Renal cortex interstitium (tissue), 11 donors: ENCODE measurements at regions not wholly inside any gene's neighbourhood (a gene's known extent, or its start where the extent isn't known, plus 50 kb on each side); places are given as distances from the start of the nearest gene placed in this dataset.
A peak's percentile ranks its signal among the peaks of the same experiment; 100 is the strongest.
"Not testable (repeated sequence)": the region's sequence is repeated elsewhere in the genome, so short reads cannot be mapped to it uniquely, and the experiment has no call there.

Source experiments
- DNase-seq, 11 donors: peaks; one replicate each; pipeline ENCODE4 v3.0.0-alpha.2; 2013; ENCODE audit warnings: low read depth in 9 of 11, low spot score in 4 of 11; ENCODE audit errors: extremely low read depth in 1 of 11

DNA sequence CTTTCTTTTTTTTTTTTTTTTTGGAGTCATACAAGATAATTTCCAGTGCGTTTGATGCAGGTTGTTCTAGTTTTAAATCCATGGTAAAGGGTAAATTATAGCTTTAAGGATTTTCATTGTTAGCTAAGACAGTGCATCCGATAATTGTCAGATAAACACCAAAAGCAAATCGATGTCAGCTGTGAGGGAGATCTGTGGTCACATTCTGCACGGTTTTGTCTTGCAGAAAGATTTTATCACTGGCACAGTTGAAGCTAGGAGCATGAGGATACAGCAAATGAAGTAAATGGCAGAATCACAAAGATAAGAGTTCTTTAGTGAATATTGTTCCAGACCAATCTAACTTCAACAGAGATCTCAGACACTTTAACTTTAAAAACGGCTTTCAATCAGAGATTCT, 648.8 kb upstream of the COBL start:
- DNase-seq: no peak

DNA sequence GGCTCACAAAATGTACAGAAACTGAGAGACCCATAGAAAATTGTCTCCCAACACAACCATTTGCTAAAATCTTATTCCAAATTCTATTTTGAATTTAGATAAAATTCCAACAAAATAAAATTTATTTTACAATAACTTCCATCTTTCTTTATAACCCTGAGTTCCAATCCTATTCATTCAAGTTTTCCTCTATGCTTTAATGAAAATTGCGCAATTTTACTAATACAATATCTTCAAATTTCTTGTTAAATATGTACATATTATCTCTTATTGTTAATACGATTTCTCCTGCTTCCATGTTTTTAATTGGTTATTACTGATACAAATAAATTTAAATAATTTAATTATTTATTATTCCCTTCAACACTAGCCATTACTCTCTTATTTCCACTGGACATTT, 645.2 kb upstream of the COBL start:
- no peak for DNase-seq

DNA sequence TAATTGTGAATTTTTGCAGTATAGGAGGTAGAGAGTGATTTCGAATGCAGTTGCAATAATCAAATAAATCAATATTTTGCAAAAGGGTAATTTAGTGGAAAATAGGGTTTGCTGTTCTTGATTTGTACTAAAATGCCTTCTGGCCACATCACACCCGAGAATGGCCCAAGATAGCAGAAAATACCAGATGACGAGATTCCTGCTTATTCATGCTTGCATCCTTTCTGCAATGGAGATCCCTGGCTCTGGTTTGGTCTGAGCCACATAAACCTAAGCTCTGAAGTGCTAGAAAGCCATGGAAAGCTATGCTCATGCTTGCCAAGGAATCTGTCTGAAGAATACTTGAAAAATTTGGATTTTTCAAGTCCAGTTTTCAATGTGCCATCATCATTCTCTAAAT, 634.2 kb upstream of the COBL start:
- no peak for DNase-seq

DNA sequence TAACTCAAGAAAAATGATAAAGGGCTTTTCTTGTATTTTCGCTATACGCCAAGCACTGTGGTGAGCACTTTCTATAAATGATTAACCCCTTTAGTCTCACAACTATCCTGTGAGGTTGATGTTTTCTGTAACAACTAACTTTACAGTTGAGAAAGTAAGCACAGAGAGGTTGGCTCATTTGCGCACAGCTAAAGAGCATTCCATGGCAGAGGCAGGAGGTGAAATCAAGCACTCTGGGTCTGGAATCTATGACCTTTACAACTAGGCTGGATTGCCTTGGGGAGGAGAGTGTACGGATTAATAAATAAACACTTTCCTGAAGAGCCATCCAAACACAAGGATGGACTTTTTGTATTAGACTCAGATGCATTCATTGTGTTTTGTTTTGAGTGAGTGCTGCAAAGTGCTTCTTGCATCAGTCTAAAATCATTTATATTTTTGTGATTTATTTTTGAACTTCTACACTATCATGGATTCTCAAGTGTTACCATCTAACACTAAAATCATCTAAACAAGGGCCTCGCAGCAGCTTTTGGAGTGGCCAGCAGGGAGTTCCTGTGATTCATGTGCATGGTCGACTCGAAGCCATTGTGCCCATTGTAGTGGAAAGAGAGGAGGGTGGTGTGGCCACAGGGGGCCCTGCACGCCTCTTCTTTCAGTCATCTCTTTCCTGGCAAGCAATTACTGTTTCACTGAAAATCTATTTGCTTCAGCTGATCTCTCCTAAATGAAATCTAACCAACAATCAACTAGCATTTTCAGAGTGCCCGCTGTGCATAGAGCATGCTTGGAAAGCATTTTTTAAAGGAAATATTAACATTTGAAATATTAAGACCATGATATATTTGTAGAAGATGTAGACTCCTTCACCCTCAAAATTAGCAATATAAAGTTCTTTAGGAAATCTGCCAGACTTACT, 633.4 kb upstream of the COBL start:
- no peak for DNase-seq

DNA sequence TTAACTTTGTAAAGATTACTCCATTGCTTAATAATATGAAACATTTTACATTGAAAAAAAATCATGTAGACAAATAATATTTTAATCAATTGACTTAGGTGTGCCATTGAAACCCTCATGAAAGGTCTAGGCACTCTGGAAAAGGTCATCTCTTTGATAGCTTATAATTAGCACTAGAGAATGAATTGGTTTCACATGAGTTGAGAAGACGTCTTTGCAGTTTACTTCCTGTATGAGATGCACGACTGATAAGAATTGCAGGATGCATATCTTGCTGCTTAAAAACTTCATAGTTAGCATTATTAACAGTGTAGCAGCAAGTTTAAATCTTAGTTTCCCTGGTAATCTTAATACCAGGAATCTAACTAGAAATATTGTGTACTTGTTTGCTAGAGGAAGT, 614.2 kb upstream of the COBL start:
- DNase-seq: no peak

DNA sequence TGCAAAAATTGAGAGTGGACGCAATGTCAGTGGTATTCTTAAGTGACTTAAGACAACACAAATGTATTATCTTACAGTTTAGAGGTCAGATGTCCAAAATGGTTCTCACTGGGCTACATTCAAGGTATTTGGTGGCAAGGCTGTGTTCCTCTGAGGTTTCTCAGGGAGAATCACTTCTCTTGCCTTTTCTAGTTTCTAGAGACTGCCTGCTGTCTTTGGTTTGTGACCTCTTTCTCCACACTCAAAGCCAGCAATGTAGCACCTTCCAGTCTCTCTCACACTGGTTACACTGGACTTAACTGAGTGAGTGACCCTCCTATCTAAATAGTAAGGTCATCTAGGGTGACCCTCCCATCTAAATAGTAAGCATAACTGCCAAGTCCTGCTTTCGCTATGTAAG, 613.2 kb upstream of the COBL start:
- DNase-seq: no peak

DNA sequence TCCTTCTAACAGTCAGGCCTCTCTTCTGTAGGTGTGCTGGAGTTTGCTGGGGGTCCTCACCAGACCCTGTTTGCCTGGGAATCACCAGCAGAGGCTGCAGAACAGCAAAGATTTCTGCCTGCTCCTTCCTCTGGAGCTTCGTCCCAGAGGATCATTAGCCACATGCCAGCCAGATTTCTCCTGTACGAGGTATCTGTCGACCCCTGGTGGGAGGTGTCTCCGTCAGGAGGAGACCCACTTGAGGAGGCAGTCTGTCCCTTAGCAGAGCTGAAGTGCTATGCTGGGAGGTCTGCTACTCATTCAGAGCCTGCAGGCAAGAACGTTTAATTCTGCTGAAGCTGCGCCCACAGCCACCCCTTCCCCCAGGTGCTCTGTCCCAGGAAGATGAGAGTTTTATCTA, 611.1 kb upstream of the COBL start:
- DNase-seq: no peak

DNA sequence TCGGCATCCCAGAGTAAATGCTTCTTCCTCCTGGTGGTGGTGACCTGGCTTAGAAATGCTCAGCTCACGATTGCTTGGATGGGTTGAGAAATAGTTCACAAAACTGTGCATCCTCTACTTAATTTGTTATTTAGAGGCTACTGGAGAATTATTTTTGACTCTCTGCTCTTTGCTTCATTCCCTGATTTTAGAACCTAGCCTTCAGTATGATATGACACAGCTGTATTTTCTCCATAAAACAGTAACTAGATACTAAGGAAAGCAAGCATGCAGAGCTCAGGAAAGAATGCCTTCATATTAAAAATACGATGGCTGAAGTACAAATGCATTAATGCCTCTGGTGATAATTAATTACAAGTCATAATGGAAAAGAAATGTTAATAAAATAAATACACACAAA, 602.0 kb upstream of the COBL start:
- DNase-seq: peak; percentile 7 to 56 (median 21)

DNA sequence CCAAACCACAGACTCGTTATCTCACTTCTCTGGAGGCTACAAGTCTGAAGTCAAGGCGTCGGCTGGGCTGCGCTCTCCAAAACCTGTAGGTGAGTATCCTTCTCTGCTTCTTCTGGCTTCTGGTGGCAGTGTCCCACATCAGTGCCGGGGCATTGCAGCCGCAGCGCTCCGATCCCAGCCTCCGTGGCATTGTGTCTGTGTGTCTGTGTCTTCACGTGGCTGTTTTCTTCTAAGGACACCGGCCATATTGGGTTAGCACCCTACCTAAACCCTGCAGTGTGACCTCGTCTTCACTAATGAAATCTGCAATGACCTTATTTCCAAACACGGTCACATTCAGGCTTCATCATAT, 584.9 kb upstream of the COBL start:
- no peak for DNase-seq

DNA sequence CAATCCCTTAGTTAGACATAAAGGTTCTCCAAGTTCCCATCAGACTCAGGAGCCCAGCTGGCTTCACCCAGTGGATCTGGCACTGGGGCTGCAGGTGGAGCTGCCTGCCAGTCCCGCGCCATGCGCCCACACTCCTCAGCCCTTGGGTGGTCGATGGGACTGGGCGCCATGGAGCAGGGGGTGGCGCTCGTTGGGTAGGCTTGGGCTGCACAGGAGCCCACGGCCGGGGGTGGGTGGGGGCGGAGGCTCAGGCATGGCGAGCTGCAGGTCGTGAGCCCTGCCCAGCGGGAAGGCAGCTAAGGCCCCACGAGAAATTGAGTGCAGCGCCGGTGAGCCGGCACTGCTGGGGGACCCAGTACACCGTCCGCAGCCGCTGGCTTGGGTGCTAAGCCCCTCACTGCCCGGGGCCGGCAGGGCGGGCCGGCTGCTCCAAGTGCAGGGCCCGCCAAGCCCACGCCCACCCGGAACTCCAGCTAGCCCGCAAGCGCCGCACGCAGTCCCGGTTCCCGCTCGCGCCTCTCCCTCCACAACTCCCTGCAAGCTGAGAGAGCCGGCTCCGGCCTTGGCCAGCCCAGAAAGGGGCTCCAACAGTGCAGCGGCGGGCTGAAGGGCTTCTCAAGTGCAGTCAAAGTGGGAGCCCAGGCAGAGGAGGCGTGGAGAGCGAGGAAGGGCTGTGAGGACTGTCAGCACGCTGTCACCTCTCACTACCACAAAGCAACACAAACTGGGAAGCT, 584.3 kb upstream of the COBL start:
- DNase-seq: not testable (repeated sequence)

DNA sequence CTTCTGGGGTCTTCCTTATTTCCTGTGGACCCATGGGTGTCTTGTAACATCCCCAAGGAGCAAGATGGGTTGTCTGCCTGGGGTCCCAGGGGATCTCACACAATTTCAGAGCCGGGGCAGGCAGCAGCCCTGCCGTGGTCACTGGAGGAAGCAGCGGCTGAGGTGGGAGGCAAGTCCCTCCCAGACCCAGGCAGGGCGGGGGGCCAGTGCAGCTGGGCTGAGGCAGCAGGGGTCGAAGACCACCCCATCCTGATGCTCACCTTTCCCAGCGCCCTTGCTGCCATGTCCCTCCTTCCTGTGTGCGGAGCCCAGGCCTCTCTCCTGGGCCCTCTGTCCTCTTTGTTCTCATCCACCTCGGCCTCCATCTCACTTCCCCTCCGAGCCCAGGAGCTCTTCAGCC, 583.0 kb upstream of the COBL start:
- DNase-seq: no peak

DNA sequence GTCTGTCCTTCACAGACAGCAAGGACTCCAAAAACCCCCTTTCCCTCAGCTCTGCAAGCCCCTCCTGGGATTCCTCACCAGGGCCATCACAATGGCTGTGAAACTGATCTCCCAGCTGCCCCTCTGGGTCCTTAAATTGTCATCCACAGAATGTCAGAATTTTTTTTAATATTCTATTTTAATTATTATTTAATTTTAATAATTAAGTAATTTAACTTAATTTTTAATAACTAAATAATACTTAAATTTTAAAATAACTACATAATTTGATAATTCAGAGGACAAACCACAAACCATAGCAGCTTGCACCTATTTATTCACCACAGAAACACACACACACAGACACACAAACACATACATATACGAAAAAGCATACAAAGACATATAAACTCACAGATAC, 565.8 kb upstream of the COBL start:
- no peak for DNase-seq

DNA sequence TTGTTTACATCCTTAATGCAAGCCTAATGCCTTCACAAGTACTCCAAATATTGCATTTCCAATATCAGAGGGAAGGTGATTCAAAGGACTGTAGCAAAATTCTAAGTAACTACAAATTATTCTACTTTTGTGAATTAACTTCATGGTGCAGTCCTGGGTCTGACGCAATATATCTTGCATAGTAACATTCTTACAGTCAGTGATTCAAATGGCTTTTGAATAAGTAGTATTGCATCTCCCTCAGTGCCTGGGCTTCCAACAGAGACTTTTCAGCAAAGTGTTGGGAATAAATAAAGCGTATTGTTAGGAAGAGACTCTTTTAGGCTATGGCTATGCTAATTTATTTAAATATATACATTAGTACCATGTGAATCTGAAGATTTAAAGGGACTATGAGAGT, 564.7 kb upstream of the COBL start:
- no peak for DNase-seq

DNA sequence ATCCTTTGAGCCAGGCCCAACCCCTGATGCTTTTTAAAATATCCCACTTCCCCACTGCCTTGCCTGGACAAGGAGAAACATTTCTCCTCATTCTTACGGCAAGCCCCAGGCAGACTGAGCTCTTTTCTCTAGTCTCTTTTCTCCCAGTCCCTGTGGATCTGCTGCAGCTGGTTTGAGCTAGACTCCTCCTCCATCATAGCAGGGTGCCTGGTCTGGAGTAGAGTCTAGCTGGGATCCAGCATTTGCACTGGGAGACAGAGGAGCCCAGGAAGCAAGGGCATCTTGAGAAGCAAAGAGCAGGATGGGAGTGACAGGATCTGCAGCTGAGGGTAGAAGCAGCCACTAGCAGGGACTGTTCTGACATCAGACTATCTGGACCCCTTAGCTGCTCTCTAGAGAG, 562.3 kb upstream of the COBL start:
- DNase-seq: no peak

DNA sequence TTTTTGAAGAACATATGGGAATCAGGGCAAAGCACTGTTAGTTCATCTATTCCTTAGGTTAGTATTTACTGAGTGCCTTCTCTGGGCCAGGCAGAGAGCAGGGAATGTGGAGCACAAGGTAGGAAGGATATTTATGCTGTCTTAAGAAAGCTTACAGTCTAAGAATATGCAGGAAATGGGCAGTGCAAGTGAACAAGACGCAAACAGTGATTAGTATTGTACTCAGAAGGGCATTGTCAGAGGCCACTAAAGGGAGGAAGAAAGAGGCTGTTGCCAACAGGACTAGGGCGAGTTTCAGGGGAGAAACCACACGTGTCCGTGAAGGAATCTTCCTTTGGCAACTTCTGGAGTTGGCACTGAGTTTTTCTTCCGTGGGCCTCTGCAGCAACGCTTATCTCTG, 552.8 kb upstream of the COBL start:
- DNase-seq: no peak

DNA sequence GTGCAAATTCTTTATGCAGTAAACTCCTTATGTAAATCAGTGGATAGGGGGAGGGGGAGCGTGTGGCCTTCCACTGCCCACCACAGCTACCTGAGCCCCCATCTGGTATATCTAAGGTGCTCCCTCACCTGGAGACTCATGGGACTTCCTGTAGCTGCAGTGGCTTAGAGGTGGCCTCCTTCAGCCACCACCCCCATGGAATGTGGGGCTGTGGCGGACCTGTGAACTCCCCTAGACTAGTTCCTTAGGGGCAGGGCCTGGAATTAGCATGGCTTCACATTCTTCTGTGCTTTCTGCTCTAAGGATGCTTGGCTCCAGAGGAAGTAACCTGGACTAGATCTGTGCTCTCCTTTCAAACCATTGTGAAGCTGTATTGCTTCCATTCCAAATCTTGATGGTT, 550.5 kb upstream of the COBL start:
- no peak for DNase-seq

DNA sequence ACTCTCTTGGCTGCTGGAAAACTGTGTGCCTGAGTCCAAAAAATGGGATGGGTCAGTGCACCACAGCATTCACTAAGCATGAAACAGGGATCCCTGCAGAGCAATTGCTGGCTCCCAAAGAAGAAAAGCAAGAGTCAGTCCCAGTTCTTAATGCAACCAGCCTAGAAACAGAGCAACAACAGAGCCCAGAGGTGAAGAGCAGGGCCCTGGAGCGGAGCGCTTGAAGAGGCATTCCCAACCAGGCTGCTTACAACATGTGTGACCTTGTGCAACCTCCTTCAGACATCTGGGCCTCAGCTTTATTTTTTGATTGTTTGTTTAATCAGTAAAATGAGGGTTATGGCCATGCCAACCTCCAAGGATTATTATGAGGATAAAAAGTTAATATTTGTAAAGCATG, 543.7 kb upstream of the COBL start:
- DNase-seq: no peak

DNA sequence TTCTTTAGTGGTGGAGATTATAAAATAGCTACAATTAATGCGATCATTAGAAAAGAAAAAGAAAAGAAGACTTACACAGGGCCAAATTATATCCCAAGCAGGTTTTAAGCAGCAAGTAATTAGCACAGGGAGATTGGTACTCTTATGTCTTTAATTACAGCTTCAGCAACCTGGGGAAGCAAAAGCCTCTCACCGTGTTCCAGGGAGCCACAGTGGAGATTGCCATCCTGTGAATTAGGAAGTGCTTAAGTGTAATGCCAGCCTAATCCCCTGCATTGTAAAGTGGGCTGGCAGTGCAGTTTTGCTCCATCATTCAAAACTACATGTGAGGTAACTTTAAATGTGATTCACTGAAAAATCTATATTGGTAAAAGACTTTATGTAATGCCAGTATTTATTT, 533.5 kb upstream of the COBL start:
- DNase-seq: no peak

DNA sequence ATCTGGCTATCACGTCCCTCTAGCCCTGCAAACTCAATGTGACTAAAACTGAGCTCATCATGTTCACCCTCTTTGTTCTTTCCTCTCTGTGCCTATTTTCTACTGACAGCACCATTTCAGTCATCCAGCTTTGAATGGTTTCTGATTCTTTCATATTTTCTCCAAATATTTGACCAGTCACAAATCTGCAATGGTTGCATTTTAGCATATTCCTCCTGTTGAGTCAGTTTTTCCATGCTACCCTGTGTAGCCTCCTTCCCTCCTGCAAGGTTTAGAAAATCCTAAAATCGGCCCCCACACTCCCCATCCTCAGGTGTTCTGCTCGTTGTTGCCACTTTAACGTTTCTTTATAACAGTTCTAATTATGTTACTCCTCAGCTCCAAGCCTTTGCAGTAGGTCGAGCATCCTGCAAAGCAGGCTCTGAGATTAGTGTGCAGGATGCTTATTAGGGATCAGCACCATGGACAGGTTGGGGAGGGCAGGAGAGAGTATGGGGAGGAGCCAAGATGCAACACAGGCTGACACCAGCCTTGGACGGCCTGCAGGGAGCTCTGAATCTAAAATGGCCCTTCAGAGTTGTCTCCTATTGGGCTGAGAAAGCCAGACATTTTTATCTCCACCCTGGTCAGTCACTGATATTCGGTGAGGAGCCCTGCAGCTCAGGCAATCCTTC, 531.0 kb upstream of the COBL start:
- DNase-seq: peak in 3 of 11 donors; percentile 5 to 13 (median 9)

DNA sequence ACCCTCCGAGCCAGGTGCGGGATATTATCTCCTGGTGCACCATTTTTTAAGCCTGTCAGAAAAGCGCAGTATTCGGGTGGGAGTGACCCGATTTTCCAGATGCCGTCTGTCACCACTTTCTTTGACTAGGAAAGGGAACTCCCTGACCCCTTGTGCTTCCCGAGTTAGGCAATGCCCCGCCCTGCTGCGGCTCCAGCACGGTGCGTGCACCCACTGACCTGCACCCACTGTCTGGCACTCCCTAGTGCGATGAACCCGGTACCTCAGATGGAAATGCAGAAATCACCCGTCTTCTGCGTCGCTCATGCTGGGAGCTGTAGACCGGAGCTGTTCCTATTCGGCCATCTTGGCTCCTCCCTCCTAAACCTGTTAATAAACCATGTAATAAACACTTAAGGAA, 522.5 kb upstream of the COBL start:
- DNase-seq: not testable (repeated sequence)
